Body of pancreas (tissue), 4 donors: ENCODE measurements at regions not wholly inside any gene's neighbourhood (a gene's known extent, or its start where the extent isn't known, plus 50 kb on each side); places are given as distances from the start of the nearest gene placed in this dataset.
A peak's percentile ranks its signal among the peaks of the same experiment; 100 is the strongest.

Source experiments
- ATAC-seq: fragments of 150-250 bp; one replicate; pipeline ENCODE4 v1.9.1; 2016
- DNase-seq, 4 donors: peaks; one replicate each; pipeline ENCODE4 v3.0.0-alpha.2; 2019
- H3K27ac ChIP-seq, 4 donors: fragments of 200-600 bp; sonication (generic); 1 replicate in 3 of 4; 2 replicates in 1 of 4; pipeline versions ENCODE4 v1.5.1 to v1.6.1; 2016 to 2019; ENCODE audit warnings: mild to moderate bottlenecking in 1 of 4, mixed read lengths in 1 of 4, moderate library complexity in 1 of 4
- H3K27me3 ChIP-seq, 2 donors: fragments of 200-600 bp; sonication (generic); one replicate each; pipeline ENCODE4 v1.6.0; 2016; ENCODE audit warnings: mild to moderate bottlenecking in 1 of 2
- H3K36me3 ChIP-seq, 2 donors: fragments of 200-600 bp; sonication (generic); replicated peaks in 1 of 2; 2 replicates each; pipeline ENCODE4 v1.5.1; 2016; ENCODE audit warnings: low read depth in 2 of 2; ENCODE audit not compliant: insufficient read depth in 1 of 2
- H3K4me1 ChIP-seq: fragments of 200-600 bp; sonication (generic); one replicate; pipeline ENCODE4 v1.6.0; 2016
- H3K4me3 ChIP-seq, 2 donors: fragments of 200-600 bp; sonication (generic); 1 replicate in 1 of 2; 2 replicates in 1 of 2; pipeline ENCODE4 v1.5.1; 2016 to 2019
- H3K9me3 ChIP-seq, 3 donors: fragments of 200-600 bp; sonication (generic); 1 replicate in 2 of 3; 2 replicates in 1 of 3; pipeline ENCODE4 v1.5.1; 2016
- POLR2A ChIP-seq, 3 donors: fragments of 450-650 bp; IDR thresholded peaks; one replicate each; pipeline ENCODE4 v1.6.1; 2016; ENCODE audit warnings: antibody characterized with exemption in 3 of 3, mild to moderate bottlenecking in 2 of 3
- WGBS, 2 donors: methylation state at CpG; one replicate each; pipeline ENCODE4 v1.1.5; 2017; 5-methylcytosine and 5-hydroxymethylcytosine counted together
- intact Hi-C: fragments of 100-400 bp; cut with DNase I; formaldehyde crosslinking; loops from one replicate; pipeline ENCODE4 v1.15.1; 2023
- TF ChIP-seq, protein P1 (sequence below), 7 experiments: fragments of 450-650 bp in 4 of 7; fragments of 200-600 bp in 3 of 7; sonication (generic) in 3 of 7; IDR thresholded peaks; one replicate each; pipeline ENCODE4 v1.5.1; 2016 to 2019; ENCODE audit warnings: antibody characterized with exemption in 7 of 7

GRCh38 chr2:136434251-136434715 lies 316.3 kb upstream of the CXCR4 start:
- no peak for ATAC-seq
- no peak for DNase-seq
- Histone ChIP-seq H3K36me3 (no peaks in the 10 kb centered on the region), H3K27me3 (no peaks in the 10 kb centered on the region), H3K4me1 (no peaks in the 10 kb centered on the region), H3K9me3 (no peaks in the 10 kb centered on the region), H3K27ac (no peak overlapping the region), H3K4me3 (no peak overlapping the region)
- 45 to 46% methylated on average over 5 of the region's 5 CpGs for WGBS, 2 donors
- intact Hi-C loops: no loop called here
- TF ChIP-seq, protein P1, sequence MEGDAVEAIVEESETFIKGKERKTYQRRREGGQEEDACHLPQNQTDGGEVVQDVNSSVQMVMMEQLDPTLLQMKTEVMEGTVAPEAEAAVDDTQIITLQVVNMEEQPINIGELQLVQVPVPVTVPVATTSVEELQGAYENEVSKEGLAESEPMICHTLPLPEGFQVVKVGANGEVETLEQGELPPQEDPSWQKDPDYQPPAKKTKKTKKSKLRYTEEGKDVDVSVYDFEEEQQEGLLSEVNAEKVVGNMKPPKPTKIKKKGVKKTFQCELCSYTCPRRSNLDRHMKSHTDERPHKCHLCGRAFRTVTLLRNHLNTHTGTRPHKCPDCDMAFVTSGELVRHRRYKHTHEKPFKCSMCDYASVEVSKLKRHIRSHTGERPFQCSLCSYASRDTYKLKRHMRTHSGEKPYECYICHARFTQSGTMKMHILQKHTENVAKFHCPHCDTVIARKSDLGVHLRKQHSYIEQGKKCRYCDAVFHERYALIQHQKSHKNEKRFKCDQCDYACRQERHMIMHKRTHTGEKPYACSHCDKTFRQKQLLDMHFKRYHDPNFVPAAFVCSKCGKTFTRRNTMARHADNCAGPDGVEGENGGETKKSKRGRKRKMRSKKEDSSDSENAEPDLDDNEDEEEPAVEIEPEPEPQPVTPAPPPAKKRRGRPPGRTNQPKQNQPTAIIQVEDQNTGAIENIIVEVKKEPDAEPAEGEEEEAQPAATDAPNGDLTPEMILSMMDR (IDR thresholded peaks at IDR 0.05): no peak
- no peak for TF ChIP-seq POLR2A (IDR thresholded peaks at IDR 0.05)

DNA sequence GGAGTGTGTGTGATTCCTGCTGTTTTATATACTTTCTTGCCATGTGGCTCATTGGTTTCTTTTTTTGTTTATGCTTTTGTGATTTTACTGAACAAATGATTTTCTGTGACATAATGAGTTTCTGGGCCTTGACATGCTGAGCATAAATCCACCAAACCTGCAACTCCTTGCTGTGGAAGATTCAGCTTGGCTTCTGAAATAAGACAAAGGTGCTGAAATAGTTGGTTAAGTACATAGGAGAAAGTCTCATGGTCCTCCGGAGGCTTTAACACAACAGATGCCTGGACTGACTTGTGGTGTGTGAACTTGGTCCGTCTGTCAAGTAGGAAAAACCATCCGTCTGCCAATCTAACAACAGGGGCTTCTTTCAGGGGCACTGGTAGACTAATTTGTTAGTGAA lies 315.3 kb upstream of the CXCR4 start:
- WGBS, 2 donors: 69 to 83% methylated on average over 3 of the region's 3 CpGs
- H3K36me3 ChIP-seq: no peaks in the 10 kb centered on the region
- ATAC-seq (no peak), DNase-seq (no peak)
- intact Hi-C loops: no loop called here
- TF ChIP-seq, protein P1 (IDR thresholded peaks at IDR 0.05): no peak
- TF ChIP-seq POLR2A (IDR thresholded peaks at IDR 0.05): no peak
- H3K4me3 ChIP-seq: no peak overlapping the region
- H3K9me3 ChIP-seq: no peaks in the 10 kb centered on the region
- H3K27me3 ChIP-seq: no peaks in the 10 kb centered on the region
- no peak overlapping the region for H3K27ac ChIP-seq
- H3K4me1 ChIP-seq: no peaks in the 10 kb centered on the region

- TF ChIP-seq POLR2A (IDR thresholded peaks at IDR 0.05): no peak
- TF ChIP-seq, protein P1 (IDR thresholded peaks at IDR 0.05): no peak
- Histone ChIP-seq H3K27me3 (no peaks in the 10 kb centered on the region), H3K27ac (no peak overlapping the region), H3K4me3 (no peak overlapping the region), H3K9me3 (no peaks in the 10 kb centered on the region), H3K36me3 (no peaks in the 10 kb centered on the region), H3K4me1 (peaks cover 8% of the 10 kb centered on the region)
- 57 to 61% methylated on average over 7 of the region's 7 CpGs for WGBS, 2 donors
- ATAC-seq (no peak), DNase-seq (no peak)
- intact Hi-C loops: loop anchor here (10.0 kb wide), 1 partner anchor 1411 kb away; no protein-coding TSS in a partner anchor
These were observed 306.2 kb upstream of the CXCR4 start for GRCh38 chr2:136424112-136424511.

DNA sequence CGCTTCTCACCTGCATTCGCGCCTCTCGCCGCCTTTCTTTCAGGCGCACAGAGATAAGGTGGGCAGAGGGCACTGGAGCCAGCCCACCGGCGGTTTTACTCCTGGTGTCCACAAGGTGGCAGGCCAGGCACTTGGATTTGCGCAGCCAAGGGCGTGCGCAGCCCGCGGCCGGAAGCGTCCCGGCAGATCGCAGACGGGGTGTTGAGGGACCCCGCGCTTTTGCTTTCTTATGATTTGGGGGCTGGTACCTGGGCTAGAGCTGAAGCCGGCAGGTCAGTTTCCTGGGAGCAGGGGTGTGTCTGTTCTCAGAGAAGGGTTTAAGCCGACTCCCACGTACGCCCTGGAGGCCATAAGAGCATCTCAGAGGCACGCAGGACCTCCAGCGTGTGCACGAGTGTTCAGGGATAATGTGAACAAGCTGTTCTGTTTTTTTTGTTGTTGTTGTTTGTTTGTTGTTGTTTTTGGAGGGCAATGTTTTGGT lies 305.6 kb upstream of the CXCR4 start:
- DNase-seq (peak; percentile 65 to 78 (median 74)), ATAC-seq (peak; percentile 89)
- TF ChIP-seq POLR2A (IDR thresholded peaks at IDR 0.05): no peak
- TF ChIP-seq, protein P1 (IDR thresholded peaks at IDR 0.05): peak; percentile 75 to 89 (median 84)
- no peak overlapping the region for H3K27ac ChIP-seq
- H3K27me3 ChIP-seq: no peaks in the 10 kb centered on the region
- peaks cover 8% of the 10 kb centered on the region for H3K4me1 ChIP-seq
- 2 to 14% methylated on average over 9 to 27 of the region's 27 CpGs for WGBS, 2 donors
- H3K4me3 ChIP-seq: no peak overlapping the region
- no peaks in the 10 kb centered on the region for H3K36me3 ChIP-seq
- intact Hi-C loops: loop anchor here (10.0 kb wide), 1 partner anchor 1411 kb away; no protein-coding TSS in a partner anchor
- H3K9me3 ChIP-seq: no peaks in the 10 kb centered on the region

DNA sequence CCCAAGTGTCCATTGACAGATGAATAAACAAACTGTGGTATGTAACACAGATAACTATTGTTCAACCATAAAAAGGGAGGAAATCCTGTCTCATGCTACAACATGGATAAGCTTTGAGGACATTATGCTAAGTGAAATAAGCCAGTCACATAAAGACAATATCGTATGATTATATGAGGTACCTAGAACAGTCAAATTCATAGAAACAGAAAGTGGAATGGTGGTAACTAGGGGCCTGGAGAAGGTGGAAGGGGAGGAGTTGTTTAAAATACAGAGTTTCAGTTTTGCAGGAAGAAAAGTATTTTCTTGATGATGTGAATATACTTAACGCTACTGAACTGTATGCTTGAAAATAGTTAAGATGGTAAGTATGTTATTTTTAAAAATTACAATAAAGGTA lies 304.6 kb upstream of the CXCR4 start:
- H3K4me3 ChIP-seq: no peak overlapping the region
- no peak overlapping the region for H3K27ac ChIP-seq
- peaks cover 8% of the 10 kb centered on the region for H3K4me1 ChIP-seq
- no peaks in the 10 kb centered on the region for H3K36me3 ChIP-seq
- no peaks in the 10 kb centered on the region for H3K27me3 ChIP-seq
- TF ChIP-seq, protein P1 (IDR thresholded peaks at IDR 0.05): no peak
- no peak for TF ChIP-seq POLR2A (IDR thresholded peaks at IDR 0.05)
- WGBS, 2 donors: 75 to 78% methylated on average over 2 of the region's 2 CpGs
- ATAC-seq (no peak), DNase-seq (no peak)
- intact Hi-C loops: loop anchor here (10.0 kb wide), 1 partner anchor 1412 kb away; no protein-coding TSS in a partner anchor
- H3K9me3 ChIP-seq: no peaks in the 10 kb centered on the region
